ENCODE measurements at regions not wholly inside any gene's neighbourhood (a gene's known extent, or its start where the extent isn't known, plus 50 kb on each side); places are given as distances from the start of the nearest gene placed in this dataset.

- H3K4me3 ChIP-seq, result no peak overlapping the region
- no peaks in the 10 kb centered on the region for H3K4me1 ChIP-seq
- TF ChIP-seq POLR2A (IDR thresholded peaks at IDR 0.05), result no peak
- no peak for TF ChIP-seq CTCF (IDR thresholded peaks at IDR 0.05)
- no peaks in the 10 kb centered on the region for H3K9me3 ChIP-seq
- no peak overlapping the region for H3K27ac ChIP-seq
- no peak for DNase-seq
- no peaks in the 10 kb centered on the region for H3K36me3 ChIP-seq
- H3K27me3 ChIP-seq, result no peaks in the 10 kb centered on the region
These were observed 599.2 kb upstream of the CDH6 start for GRCh38 chr5:30594331-30594730.

- TF ChIP-seq CTCF (IDR thresholded peaks at IDR 0.05) (no peak), POLR2A (IDR thresholded peaks at IDR 0.05) (no peak)
- Histone ChIP-seq H3K4me1 (no peaks in the 10 kb centered on the region), H3K4me3 (no peak overlapping the region), H3K9me3 (no peaks in the 10 kb centered on the region), H3K27ac (no peak overlapping the region), H3K36me3 (no peaks in the 10 kb centered on the region), H3K27me3 (no peaks in the 10 kb centered on the region)
- no peak for DNase-seq
These were observed 600.7 kb upstream of the CDH6 start for GRCh38 chr5:30592833-30593232.

GRCh38 chr5:30581198-30581935 is 612.1 kb upstream of the CDH6 start:
- no peak for DNase-seq
- no peak overlapping the region for H3K4me3 ChIP-seq
- TF ChIP-seq POLR2A (IDR thresholded peaks at IDR 0.05), result no peak
- no peak for TF ChIP-seq CTCF (IDR thresholded peaks at IDR 0.05)
- H3K27ac ChIP-seq, result no peak overlapping the region
- H3K9me3 ChIP-seq, result no peaks in the 10 kb centered on the region
- H3K36me3 ChIP-seq, result no peaks in the 10 kb centered on the region
- no peaks in the 10 kb centered on the region for H3K27me3 ChIP-seq
- no peaks in the 10 kb centered on the region for H3K4me1 ChIP-seq

- no peaks in the 10 kb centered on the region for H3K36me3 ChIP-seq
- H3K4me3 ChIP-seq, result no peak overlapping the region
- TF ChIP-seq CTCF (IDR thresholded peaks at IDR 0.05) (no peak), POLR2A (IDR thresholded peaks at IDR 0.05) (no peak)
- H3K27me3 ChIP-seq, result no peaks in the 10 kb centered on the region
- no peak for DNase-seq
- no peak overlapping the region for H3K27ac ChIP-seq
- no peaks in the 10 kb centered on the region for H3K4me1 ChIP-seq
- no peaks in the 10 kb centered on the region for H3K9me3 ChIP-seq
These were observed 618.7 kb upstream of the CDH6 start for GRCh38 chr5:30574761-30575160.

GRCh38 chr5:30572279-30572678 is 621.2 kb upstream of the CDH6 start:
- no peak for DNase-seq
- no peaks in the 10 kb centered on the region for H3K9me3 ChIP-seq
- no peak overlapping the region for H3K27ac ChIP-seq
- H3K4me3 ChIP-seq, result no peak overlapping the region
- H3K27me3 ChIP-seq, result no peaks in the 10 kb centered on the region
- no peak for TF ChIP-seq POLR2A (IDR thresholded peaks at IDR 0.05)
- no peak for TF ChIP-seq CTCF (IDR thresholded peaks at IDR 0.05)
- no peaks in the 10 kb centered on the region for H3K4me1 ChIP-seq
- H3K36me3 ChIP-seq, result no peaks in the 10 kb centered on the region

GRCh38 chr5:30561771-30562170 is 631.7 kb upstream of the CDH6 start:
- Histone ChIP-seq H3K4me1 (no peaks in the 10 kb centered on the region), H3K27me3 (no peaks in the 10 kb centered on the region), H3K4me3 (no peak overlapping the region), H3K27ac (no peak overlapping the region), H3K9me3 (no peaks in the 10 kb centered on the region), H3K36me3 (no peaks in the 10 kb centered on the region)
- DNase-seq, result no peak
- no peak for TF ChIP-seq CTCF (IDR thresholded peaks at IDR 0.05)
- no peak for TF ChIP-seq POLR2A (IDR thresholded peaks at IDR 0.05)

Measured in Peyer's patch (tissue), 4 donors.